ENCODE measurements at regions not wholly inside any gene's neighbourhood (a gene's known extent, or its start where the extent isn't known, plus 50 kb on each side); places are given as distances from the start of the nearest gene placed in this dataset.
"Not testable (repeated sequence)": the region's sequence is repeated elsewhere in the genome, so short reads cannot be mapped to it uniquely, and the experiment has no call there.

GRCh38 chr6:92723390-92723931 is 695.9 kb downstream of the EPHA7 start:
- DNase-seq (ENCODE audit: low read depth, low spot score) = peak; percentile 90

- DNase-seq (ENCODE audit: low read depth, low spot score) = no peak
Observed at GRCh38 chr6:92719773-92720172, 699.6 kb downstream of the EPHA7 start.

- no peak for DNase-seq (ENCODE audit: low read depth, low spot score)
Observed at GRCh38 chr6:92716638-92717037, 702.7 kb downstream of the EPHA7 start.

GRCh38 chr6:92715991-92716390 is 703.4 kb downstream of the EPHA7 start:
- no peak for DNase-seq (ENCODE audit: low read depth, low spot score)

GRCh38 chr6:92714346-92714745 is 705.0 kb downstream of the EPHA7 start:
- DNase-seq (ENCODE audit: low read depth, low spot score) = no peak

- DNase-seq (ENCODE audit: low read depth, low spot score) = no peak
Observed at GRCh38 chr6:92710048-92710447, 709.3 kb downstream of the EPHA7 start.

- DNase-seq (ENCODE audit: low read depth, low spot score) = no peak
Observed at GRCh38 chr6:92708945-92709344, 710.4 kb downstream of the EPHA7 start.

- no peak for DNase-seq (ENCODE audit: low read depth, low spot score)
Observed at GRCh38 chr6:92708270-92708669, 711.1 kb downstream of the EPHA7 start.

GRCh38 chr6:92706976-92707375 is 712.4 kb downstream of the EPHA7 start:
- no peak for DNase-seq (ENCODE audit: low read depth, low spot score)

- DNase-seq (ENCODE audit: low read depth, low spot score) = no peak
Observed at GRCh38 chr6:92701425-92702096, 717.8 kb downstream of the EPHA7 start.

GRCh38 chr6:92700411-92700810 is 718.9 kb downstream of the EPHA7 start:
- DNase-seq (ENCODE audit: low read depth, low spot score) = no peak

- peak; percentile 11 for DNase-seq (ENCODE audit: low read depth, low spot score)
Observed at GRCh38 chr6:92690997-92691599, 728.3 kb downstream of the EPHA7 start.

- DNase-seq (ENCODE audit: low read depth, low spot score) = no peak
Observed at GRCh38 chr6:92688342-92688741, 731.0 kb downstream of the EPHA7 start.

GRCh38 chr6:92687278-92687677 is 732.1 kb downstream of the EPHA7 start:
- DNase-seq (ENCODE audit: low read depth, low spot score) = no peak

GRCh38 chr6:92684386-92684785 is 735.0 kb downstream of the EPHA7 start:
- DNase-seq (ENCODE audit: low read depth, low spot score) = no peak

GRCh38 chr6:92683748-92684147 is 735.6 kb downstream of the EPHA7 start:
- DNase-seq (ENCODE audit: low read depth, low spot score) = no peak

GRCh38 chr6:92682516-92683398 is 736.6 kb downstream of the EPHA7 start:
- no peak for DNase-seq (ENCODE audit: low read depth, low spot score)

GRCh38 chr6:92681401-92681800 is 738.0 kb downstream of the EPHA7 start:
- DNase-seq (ENCODE audit: low read depth, low spot score) = no peak

GRCh38 chr6:92671462-92671861 is 747.9 kb downstream of the EPHA7 start:
- not testable (repeated sequence) for DNase-seq (ENCODE audit: low read depth, low spot score)

GRCh38 chr6:92667843-92668242 is 751.5 kb downstream of the EPHA7 start:
- peak; percentile 4 for DNase-seq (ENCODE audit: low read depth, low spot score)

GRCh38 chr6:92648364-92649086 is 770.8 kb downstream of the EPHA7 start:
- DNase-seq (ENCODE audit: low read depth, low spot score) = no peak

- no peak for DNase-seq (ENCODE audit: low read depth, low spot score)
Observed at GRCh38 chr6:92647630-92648029, 771.7 kb downstream of the EPHA7 start.

Measured in ELF-1 (cell line).